HG03469 (cell line): ENCODE measurements at regions not wholly inside any gene's neighbourhood (a gene's known extent, or its start where the extent isn't known, plus 50 kb on each side); places are given as distances from the start of the nearest gene placed in this dataset.

Source experiments
- ATAC-seq: cut with Tn5 transposase; IDR thresholded peaks from one replicate; pipeline ENCODE4 v1.9.1; 2021; ENCODE audit warnings: mild to moderate bottlenecking, moderate library complexity, moderate number of reproducible peaks; ENCODE audit not compliant: unreplicated experiment

DNA sequence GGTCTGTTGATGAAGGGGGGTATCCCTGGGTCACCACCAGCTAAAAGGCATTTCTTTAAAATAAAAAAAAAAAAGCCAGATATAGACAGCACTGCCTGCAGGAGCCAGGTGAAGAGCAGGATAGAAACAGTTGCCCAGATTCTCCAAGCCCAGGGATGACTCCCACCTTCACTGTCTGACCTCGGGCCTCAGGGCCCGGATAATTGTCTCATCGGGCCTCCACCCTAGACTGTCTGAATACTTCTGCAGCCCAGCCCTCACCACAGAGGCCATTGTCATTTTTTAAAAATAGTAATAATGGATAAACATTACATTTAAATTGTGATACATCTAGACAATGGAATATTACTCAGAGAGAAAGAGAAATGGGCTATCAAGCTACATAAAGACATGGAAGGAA, 92.8 kb upstream of the TNRC6C start:
- no peak for ATAC-seq

DNA sequence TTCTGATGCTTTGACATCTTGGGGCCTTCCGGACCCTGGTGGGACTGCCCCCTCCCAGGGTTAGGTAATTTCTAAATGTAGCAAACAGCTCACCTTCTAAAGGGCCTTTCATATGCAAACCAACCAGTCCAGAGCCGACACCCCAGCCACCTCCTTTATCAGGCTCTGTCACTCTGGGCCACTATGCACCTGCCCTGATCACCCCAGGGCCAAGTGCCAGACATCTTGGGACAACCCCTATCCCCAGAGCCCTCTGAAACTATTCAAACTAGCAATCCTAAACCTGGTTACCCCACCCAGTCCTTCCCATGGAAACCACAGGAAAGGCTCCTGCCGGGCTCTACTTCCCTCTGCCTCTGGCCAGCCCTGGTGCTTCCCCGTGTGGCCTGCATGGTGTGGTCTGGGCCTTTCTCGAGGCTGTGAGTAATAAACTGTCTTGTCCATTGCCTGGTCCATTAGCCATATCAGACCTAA, 91.2 kb upstream of the TNRC6C start:
- ATAC-seq: no peak

DNA sequence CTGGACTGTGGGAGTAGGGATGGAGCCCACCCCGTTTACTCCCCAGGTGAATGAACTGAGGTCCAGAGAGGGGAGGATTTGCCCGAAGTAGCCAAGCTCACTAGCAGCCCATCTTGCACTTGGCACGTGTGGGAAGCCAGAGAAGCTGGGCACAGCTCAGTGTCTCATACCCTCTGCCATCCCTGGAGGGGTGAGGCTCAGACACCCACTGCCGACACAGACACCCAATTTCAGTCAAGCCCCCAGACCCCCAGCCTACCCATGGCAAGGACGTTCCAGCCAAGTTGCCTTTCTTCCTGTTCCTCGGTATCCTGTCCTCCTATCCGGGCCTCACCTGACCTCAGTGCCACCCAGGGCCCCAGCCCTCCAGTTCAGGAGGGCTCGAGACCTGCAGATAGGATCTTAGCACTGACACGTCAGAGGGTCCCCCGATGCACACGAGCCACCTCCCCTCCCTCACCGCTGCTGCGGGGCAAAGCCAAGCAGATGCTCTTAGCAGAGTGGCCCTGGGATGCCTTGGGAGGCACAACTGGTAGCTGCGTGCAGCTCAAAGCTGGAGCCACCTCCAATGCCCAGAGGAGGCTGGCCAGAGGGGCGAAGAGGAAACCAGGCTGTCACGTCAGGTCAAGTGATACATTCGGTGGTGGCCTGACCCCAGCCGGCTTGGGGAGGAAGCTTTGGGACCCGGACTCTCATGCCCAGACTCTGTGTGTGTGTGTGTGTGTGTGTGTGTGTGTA, 90.4 kb upstream of the TNRC6C start:
- ATAC-seq: no peak

DNA sequence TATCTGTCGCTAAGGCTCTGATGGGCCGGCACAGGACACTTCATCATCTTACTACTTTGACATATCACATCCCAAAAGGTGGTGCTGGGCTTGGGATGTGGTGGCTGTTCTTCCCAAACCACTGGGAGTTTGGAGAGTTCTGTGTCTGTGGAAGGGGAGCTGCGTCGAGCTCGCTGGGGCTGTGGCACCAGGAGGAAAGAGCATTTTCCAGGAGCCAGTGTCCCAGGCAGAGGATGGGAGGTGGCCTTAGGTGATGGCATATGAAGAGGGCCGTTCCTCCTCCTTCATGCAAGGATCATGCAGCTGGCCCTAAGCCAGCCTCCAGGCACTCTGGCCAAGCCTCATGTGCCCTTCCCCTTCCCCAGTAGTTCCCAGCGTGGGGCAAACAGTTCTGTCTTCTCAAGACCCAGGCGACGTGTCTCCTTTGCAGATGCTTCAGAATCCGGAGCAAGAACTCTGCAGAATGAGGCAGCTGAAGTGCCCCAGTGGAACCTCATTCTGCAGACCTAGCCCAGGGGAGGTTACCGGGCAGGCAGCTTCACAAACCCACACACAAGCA, 89.4 kb upstream of the TNRC6C start:
- no peak for ATAC-seq

DNA sequence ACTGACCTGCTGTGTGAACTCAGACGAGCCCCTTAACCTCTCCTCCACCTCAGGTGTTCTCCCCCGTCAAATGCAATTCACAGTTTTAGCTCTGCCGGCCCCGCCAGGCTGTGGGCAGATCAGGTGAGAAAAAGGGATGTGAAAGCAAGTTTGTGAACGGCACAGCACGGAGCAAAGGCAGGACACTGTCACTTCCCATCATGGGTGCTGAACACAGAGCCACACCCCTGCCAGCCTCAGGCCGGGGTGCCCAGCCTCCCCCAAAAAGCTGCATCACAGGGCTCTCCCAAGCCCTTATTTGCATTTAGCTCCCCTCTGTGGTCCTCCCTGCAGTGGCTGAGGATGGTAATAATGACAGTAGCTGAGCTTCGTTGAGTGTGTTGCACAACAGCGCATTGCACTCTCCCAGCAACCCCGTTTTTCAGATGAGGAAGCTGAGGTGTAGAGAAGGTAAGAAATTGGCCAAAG, 88.8 kb upstream of the TNRC6C start:
- peak; percentile 68 for ATAC-seq

DNA sequence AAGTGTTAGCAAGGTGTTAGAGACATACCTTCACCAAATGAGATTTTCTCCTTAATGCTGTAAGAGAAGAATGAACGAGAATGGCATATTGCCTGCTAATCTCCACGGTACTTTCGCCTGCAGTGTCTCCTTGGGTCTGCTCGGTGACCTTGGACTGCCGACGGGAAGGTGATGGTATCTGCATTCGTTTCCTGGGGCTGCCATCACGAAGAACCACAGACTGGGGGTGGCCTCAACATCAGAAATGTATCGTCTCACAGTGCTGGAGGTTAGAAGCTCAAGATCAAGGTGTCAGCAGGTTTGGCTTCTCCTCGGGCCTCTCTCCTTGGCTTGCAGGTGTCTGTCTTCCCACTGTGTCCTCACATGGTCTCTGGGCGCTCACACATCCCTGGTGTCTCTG, 86.3 kb upstream of the TNRC6C start:
- no peak for ATAC-seq

DNA sequence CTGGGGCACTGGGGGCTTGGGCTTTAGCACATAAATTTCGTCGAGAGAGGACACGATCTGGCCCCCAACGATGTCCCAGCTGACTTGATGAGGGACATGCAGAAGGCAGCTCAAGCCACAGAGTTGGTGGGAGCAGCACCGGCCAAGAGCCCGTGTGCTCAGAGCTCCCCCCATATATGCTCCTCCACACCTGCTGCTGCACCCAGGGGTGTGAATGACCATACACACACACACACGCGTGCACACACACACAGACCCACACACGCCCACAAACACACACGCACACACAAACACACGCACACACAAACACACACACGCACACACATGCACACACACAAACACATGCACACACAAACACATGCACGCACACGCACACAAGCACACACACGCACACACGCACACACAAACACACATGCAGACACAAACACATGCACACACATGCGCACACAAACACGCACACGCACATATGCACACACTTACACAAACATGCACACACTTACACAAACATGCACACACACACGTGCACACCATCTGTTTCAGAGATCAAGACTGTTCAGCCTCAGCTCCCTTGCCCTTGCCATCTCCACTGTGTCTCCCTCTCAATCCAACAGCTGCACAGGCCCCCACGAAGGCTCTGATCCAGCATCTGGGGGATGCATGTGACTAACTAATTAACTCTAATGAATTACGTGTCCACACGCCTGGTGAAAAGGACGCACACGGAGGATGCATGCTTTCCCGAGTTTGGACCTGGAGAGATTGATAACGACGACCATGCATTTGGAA, 85.6 kb upstream of the TNRC6C start:
- no peak for ATAC-seq

DNA sequence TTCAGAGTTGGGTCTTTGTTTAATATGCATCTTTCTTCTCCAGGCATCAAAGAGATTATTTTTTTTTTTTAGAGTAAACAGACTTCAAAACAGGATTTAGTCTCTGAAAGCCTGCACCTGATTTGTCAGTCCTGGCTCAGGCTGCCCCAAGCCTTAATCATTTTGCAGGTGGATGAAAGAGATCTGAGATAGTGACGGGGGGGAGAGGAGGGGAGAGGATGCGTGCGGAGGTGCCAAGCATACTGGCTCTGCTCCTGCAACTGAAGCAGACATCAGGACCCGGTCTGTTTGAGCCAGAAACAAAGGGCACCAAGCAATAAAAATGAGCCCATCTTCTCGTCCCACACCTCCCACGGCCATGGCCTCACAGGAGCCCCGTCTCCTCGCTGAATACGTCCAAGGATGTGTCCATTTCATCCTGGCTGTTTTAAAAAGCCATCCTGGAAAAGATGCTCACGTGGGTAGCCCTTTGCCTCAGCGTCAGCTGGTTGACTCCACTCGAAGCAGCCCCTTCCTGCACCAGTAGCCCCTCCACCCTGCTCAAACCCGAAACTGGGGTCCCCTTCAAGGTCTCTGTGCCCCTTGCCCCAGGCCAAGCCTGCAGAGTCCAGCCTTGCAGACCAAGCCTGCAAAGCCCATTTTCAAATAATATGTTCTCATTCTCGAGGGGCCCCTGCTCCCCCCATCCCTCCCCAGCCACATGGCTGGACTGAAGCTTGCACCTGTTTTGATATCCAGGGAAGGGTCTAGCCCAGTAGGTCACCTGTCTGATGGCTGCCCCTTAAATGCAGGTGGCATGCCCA, 84.8 kb upstream of the TNRC6C start:
- ATAC-seq: no peak

DNA sequence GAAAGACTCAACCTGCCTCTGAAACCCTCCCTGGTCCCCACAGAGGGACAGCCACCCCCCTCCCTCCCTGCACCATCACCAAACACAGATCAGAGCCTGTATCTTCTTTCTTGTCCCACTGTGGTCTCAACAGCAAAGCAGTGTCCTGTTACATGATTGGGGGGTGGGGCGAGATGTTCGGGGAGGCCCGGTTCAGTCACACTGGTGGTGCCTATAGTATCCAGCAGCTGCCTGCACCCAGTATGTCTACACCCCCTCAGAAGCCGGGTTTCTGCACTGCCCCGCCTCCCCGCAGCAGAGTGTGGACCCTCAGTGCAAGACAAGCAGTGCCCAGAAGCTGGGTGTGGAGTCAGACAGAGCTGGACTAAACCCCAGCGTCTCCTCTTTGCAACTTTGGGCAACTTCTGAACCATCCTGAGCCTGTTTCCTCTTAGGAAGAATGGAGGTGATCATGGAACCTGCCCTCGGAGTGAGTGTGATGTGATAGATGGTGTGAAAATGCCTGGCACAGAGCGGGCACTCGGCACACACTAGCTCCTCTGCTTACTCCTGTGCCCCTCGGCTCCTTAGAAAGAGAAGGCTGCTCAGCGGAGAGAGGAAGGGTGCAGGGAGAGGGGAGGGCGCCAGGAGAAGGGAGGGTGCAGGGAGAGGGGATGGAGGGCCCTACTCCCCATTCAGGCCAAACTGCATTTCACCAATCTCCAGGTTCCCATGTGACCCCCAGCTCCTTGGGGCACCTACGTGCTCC, 84.0 kb upstream of the TNRC6C start:
- no peak for ATAC-seq

DNA sequence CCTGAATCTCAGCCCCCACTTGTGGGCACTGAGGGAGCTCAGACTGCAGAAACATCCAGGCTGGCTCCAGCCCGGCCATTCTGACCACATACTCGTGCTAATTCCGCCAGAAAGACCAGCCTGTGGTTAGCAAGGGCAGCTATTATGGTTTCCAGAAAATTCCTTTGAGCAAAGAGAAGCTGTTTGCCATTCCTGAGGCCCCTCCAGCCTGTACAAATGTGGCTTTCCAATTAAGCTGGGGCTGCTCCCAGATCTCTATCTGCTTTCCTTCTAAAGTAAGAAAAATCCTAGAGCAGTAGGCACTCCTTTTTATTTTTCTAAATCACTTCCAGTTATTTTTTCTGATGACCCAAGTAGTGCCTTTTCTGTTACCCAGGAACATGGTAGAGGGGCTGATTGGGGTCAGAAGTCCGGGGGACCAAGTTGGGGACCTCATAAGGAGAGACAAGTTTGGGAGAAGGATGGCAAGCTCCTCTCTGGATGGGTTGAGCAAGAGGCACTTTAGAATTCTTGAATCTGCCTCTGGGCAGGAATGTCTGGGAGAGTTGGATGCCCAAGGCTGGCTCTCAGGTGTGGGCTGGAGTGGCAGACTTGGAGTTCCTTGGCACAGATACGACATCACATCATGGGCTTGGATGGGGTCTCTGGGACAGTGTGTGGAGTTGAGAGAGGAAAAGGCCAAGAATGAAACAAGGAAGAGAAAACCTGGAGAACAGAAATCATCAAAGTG, 83.3 kb upstream of the TNRC6C start:
- ATAC-seq: no peak

DNA sequence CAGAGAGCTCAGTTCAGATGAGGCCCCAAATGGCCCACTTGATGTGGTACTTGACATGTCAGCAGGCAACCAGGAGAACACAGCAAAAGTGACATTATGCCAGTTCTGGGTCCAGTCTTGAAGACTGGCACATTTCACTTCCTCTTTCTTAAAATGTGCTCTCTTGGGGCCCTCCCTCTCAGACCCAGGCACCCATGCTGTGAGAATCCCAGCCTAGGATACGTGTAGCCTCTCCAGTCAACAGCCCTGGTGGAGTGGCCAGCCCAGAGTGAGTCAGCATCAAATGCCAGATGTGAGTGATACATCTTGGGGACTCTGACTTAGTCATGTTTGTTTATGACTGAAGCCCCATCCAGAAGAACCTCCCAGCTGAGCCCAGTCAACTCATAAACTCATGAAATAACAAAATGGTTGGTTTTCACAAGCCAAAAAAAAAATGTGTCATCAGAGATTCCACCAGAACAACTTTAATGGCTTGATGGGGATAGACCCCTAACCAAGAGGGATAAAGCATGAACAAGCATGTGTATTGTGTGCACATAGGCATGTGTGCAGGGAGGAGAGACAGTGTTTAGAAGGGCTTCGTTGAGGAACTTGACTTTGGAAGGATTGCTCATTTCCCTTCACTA, 82.5 kb upstream of the TNRC6C start:
- ATAC-seq: no peak

DNA sequence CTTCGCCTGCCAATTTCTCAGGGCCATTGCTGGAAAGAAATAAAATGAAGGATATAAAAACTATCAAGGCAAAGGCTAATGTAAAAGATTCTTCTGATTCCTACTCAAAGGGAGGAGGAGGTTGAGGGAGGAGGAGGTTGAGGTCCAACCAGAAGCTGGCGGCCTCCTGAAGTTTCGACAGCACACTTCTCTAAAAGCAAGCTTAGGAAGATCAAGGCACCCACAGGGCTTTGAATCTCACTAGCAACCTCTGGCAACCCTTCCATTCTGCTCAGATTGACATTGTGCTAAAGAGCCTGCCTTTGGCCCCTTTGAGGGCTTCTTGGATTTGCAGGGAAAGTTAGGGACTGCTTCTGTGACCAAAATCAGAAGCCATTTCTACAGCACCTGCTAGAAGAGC, 81.5 kb upstream of the TNRC6C start:
- ATAC-seq: no peak

DNA sequence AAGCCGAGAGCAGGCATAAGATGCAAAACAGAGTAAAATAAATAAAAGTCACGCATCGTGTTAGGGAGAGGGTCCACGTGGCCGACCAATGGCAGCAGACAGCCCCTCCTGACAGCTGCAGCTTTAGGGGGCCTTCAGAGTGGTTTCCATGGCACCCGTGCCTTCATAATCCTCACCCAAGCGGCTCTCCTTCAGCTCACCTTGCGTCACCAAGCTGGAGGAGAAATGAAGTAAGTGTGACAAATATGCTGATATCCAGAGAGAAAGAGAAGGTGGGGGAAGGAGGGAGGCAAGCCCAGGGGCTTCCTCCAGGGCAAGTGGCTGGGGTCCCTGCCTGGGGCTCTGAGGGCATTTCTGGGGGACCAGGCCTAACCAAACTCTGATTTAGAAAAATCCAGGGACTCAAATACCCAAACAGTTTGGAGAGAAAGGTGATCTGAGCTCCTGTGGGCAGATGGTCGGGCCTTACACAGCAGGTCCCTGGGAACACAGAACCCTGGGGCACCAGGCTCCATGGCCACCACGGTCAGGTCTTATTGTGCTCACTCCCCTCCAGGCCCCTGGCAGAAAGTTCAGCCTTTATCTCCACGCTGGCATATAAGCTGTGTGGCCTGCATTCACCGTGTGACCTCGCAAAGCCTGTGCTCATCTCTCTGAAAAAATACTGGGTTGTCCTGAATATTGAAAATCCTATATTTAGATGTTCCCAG, 80.7 kb upstream of the TNRC6C start:
- ATAC-seq: no peak

DNA sequence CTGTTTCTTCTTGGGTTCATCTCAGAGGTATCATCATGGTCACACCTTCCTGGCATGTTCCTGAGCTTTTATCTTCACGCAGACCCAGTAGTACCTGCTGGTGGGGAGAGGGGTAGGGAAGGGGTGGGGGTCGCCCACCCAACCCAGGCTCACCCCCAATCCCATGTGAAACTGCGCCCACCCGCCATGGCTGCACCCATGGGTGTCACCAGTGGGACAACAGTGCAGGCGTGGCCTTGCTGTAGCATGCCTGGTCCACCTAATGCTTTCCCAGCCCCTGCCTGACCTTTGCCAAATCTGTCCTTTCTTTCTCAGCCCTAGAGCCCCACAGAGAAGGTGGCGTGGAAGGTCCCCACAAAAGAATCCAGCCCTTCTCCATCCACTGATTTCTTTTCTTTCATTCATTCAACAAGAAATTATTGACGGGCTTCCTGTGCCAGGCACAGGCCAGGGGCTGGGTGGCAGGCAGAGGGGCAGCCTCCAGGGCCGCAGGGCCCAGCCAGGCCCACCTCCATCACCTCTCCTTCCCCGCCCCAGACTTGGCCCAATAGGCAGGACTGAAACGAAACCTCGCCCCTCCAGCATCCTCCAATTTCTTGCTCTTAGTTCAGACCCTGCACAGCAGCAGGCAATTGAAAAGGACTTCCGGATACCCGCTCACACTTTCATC, 79.1 kb upstream of the TNRC6C start:
- no peak for ATAC-seq

DNA sequence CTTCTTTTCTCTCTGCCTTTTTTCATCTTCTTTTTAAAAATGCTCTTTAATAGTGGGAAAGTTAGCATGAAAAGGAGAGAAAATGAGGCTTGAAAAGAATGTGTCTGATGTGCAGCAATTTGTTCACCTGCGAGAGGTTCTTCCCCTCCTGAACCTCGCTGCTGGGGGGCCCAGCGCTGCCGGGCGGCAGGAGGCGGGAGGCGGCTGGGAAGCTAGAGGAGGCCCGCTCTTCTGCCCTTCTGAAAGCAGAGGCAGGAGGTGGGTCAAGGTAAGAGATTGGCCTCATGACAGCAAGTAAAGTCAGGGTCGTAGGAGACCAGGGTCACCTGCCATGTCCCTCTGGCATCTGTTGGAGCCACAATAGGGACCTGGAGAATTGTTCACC, 78.6 kb upstream of the TNRC6C start:
- no peak for ATAC-seq

DNA sequence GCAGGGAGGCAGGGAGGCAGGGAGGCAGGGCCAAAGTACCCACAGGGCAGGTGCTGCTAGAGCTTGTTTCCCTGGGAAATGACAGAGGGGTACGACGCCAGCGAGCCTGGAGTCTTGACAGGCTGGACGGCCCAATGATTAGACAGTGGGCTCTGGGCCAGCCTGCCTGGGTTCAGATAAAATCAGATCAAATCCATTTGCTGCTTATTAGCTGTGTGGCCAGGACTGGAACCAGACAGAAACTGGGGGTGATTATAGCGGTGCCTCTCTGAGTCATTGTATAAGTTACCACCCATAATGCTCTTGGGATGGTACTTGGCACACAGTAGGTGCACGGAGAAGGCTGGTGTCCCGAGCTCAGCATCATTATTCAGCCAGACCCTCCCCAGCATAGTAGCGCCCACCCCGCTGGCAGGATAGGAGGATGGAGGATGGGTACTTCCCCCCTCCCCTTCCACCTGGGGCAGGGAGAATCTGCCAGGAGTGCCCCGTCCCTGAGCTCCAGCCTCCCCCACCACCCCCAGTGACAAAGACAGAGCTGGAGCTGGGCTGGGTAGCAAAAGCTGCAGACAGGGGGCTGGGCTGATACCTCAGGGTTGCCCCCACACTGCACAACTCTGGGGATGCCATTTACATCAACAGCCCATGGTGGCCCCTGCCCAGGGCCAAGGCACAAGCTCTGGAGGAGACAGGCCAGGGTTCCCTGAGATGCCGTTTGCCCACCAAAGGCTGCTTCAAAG, 77.6 kb upstream of the TNRC6C start:
- ATAC-seq: no peak

DNA sequence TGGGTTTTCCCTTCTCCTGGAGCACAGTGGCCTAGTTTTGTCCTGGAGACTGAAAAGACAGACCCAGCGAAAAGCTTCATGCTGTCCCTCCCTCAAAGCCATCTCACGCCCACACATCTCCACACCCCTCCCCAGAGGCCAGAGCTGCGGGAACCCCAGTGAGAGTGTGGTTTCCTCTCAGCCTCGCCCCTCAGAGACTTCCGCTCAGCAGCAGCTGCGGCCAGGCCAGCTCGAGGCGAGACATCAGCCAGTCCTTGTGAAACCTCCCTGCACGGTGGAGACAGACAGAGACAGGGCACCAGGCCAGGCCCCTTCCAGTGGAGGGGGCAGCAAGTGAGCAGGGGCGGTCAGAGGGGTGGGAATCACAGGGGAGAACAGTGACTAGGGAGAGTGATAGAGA, 77.0 kb upstream of the TNRC6C start:
- ATAC-seq: peak; percentile 49
